ENCODE measurements at regions not wholly inside any gene's neighbourhood (a gene's known extent, or its start where the extent isn't known, plus 50 kb on each side); places are given as distances from the start of the nearest gene placed in this dataset.
"Not testable (repeated sequence)": the region's sequence is repeated elsewhere in the genome, so short reads cannot be mapped to it uniquely, and the experiment has no call there.

DNA sequence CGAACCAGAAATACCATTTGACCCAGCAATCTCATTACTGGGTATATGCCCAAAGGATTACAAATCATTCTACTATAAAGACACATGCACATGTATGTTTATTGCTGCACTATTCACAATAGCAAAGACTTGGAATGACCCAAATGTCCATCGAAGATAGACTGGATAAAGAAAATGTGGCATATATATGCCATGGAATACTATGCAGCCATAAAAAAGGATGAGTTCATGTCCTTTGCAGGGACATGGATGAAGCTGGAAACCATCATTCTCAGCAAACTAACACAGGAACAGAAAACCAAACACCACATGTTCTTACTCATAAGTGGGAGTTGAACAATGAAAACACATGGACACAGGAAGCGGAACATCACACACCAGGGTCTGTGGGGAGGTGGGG lies 124.5 kb downstream of the CHIC2 start:
- not testable (repeated sequence) for TF ChIP-seq POLR2A (IDR thresholded peaks at IDR 0.05)
- TF ChIP-seq, protein P1, sequence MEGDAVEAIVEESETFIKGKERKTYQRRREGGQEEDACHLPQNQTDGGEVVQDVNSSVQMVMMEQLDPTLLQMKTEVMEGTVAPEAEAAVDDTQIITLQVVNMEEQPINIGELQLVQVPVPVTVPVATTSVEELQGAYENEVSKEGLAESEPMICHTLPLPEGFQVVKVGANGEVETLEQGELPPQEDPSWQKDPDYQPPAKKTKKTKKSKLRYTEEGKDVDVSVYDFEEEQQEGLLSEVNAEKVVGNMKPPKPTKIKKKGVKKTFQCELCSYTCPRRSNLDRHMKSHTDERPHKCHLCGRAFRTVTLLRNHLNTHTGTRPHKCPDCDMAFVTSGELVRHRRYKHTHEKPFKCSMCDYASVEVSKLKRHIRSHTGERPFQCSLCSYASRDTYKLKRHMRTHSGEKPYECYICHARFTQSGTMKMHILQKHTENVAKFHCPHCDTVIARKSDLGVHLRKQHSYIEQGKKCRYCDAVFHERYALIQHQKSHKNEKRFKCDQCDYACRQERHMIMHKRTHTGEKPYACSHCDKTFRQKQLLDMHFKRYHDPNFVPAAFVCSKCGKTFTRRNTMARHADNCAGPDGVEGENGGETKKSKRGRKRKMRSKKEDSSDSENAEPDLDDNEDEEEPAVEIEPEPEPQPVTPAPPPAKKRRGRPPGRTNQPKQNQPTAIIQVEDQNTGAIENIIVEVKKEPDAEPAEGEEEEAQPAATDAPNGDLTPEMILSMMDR (IDR thresholded peaks at IDR 0.05) = not testable (repeated sequence)
